ENCODE measurements at regions not wholly inside any gene's neighbourhood (a gene's known extent, or its start where the extent isn't known, plus 50 kb on each side); places are given as distances from the start of the nearest gene placed in this dataset.
"Not testable (repeated sequence)": the region's sequence is repeated elsewhere in the genome, so short reads cannot be mapped to it uniquely, and the experiment has no call there.

DNA sequence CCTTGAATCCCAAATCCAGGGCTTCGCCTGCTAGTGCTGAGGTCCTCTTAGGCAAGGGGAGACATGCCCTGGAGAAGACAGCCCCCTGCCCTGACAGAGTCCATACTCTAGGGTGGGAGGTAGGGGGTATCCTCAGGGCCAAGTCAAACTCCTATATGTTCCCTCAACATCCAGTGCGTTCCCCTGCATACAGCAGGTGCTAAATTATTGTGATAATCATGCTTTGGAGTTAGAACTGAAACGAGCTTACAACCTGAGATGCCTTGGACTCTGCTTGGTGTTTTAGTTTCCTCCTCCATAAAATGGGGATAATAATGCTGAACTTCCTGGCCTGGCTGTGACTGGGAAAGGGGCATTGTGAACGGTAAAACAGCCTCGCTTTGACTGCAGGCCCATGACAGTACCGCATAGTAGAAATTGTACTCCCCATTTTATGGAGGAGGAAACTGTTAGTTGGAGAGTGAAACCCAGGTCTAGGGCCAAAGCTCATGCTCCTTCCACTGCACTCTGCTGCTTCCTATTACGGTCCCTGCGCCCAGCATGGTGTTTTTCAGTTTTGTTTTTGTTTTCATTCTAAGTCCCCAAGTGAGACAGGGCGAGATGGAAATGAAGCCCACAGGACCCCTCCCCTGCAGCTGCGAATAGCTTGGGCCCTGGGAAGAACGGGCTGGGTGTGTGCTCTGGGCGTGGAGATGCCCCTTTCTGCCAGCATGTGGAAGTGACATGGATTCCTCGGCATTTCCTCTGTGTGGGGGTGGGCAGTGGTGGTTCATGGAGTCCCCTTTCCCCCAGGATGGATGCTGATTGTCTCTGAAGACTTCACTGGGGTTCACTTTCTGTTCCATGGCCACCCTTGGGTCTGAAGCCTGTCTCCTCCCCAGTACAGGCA lies 162.5 kb downstream of the VEGFA start:
- no peak for DNase-seq

DNA sequence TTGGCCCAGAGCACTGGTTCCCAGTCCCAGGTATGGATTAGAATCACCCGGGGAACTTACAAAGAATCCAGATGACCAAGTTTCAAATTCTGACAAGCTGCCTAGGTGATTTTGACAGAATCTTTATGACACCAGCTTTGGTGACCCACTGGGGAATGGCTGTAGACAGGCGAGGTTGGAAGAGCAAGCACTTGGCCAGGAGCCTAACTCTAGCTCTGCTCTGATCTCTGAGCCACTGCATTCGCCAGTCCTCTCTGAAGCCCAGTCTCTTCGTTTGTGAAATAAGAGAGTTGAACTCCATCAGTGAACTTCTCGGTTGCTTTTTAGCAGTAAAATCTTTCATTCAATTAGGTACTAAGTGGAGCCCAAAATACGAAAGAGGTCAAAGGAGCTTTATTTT lies 161.2 kb downstream of the VEGFA start:
- DNase-seq, result no peak

DNA sequence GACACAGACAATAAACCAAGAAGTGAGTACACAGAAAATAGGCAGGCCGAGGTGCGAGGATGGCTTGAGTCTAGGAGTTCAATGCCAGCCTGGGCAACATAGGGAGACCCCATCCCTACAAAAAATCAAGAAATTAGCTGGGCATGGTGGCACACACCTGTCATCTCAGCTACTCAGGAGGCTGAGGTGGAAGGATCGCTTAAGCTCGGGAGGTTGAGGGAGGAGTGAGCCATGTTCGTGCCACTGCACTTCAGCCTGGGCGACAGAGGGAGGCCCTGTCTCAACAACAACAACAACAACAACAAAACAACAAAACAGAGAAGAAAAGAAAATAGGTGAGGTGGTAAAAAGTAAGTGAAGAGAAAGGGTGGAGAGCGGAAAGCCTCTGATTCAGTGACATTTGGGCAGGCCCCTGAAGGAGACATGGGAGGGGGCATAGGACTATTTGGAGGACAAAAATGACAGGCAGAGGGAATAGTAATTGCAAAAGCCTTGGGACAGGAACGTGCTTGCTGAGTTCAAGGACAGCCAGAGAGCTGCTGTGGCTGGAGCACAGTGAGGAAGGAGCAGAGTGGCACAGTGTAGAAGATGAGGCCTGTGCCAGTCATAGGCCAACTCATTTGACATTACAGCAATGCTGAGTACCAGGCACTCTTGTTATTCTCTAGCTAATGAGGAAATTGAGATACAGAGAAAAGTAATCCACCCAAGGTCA lies 160.6 kb downstream of the VEGFA start:
- no peak for DNase-seq

DNA sequence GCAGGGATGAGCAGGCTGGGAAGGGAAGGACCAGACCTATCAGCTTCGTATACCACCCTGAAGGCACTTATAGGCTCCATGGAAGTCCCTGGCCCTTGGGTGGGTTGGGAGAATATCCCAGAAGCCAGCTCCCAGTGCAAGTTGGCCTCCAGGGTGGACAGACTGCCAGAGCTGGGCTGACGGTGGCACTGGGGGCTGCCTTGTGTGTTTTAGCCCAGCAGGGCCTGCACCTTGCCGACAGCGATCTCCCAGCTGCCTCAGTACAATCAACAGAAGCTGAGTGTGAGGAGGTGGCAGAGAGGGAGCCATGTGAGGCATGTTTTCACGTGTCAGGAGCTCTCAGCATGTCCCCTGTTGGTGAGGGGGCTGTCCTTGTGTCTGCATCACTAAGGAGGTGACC lies 159.5 kb downstream of the VEGFA start:
- DNase-seq, result no peak

DNA sequence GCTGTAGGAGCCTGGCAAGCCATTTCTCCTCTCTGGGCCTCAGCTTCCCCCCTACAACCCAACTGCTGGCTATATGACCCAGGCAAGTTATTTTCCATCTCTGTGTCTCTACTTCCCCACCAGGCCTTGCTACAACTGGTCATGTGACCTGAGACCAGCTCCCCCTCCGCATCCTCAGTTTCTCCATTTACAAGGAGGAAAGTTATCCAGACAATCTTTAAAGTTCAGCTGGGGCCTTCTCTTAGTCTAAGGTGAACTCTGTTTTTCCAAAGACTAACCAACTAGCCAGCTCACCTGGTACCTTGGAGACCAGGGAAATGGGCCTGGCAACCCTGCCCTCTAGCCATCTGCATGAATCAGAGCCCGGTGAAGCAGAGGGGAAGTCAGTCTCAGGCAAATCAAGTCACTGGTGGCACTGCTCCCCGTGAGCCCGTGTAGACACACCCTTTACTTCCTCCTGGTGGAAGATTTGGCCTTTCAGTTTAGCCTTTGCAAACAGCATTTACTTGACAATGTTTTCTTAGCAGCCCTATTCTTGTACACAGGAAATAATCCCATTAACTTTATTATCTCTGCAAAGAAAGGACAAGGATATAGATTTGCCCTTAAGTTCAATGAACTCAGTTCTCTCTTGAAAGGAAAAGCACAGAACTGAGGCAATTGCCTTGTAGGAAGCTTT lies 157.7 kb downstream of the VEGFA start:
- no peak for DNase-seq

DNA sequence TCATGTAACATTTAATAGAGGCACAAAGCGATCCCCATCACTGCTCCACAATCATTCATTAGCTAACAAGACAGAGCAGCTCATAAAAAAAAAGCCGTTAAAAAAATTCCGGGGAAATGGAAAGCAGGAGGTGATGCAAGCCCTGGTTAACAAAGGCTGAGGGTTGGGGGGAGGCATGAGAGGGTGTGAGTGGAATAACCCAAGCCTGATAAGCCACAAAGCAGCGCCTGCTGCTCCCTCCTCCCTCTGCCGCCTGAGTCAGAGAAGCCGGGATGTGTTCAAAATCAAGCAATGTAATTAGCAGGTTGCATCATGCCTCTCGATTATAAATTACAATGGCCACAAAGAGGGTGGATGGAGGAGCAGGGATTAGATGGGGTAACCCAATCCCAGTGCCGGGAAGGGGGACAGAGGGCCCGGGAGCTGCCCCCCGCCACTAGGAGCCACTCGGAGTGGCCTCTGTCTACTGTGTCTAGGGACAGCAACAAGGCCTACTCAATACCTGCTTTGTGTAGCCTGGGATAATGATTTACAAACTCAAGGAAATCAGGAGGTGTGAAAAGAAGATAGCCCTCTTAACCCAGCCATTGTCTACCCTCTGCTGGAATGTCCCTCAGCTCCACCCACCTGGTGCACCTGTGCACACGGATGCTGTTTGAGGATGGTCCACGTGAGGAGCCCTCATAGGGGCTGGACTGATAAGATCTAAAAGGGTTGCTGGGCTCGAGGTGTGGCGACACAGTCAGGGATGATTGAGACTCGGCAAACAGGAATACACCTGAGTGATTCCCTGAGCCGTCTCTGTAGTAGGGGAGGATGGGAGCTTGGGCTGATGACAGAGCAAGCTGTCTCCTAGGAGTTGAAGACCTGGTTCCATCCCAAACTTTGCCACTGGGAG lies 156.9 kb downstream of the VEGFA start:
- no peak for DNase-seq

DNA sequence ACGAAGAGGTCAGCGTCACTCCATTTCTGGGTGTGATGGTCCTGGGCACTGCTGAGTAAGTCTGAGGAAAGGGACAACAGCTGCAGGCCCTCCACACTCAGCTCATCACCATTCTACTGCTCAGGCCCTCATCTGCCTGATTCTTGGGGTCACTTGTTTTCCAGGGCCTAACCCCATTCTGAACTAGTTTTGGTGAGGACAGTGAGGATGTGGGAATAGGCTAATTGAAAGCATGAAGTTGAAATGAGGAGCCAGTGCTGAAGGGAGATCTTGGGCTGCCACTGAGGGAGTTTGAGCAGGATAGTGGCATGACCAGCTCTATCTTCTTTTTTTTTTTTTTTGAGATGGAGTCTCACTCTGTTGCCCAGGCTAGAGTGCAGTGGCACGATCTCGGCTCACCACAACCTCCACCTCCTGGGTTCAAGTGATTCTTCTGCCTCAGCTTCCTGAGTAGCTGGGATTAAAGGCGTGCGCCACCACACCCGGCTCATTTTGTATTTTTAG lies 155.7 kb downstream of the VEGFA start:
- not testable (repeated sequence) for DNase-seq

DNA sequence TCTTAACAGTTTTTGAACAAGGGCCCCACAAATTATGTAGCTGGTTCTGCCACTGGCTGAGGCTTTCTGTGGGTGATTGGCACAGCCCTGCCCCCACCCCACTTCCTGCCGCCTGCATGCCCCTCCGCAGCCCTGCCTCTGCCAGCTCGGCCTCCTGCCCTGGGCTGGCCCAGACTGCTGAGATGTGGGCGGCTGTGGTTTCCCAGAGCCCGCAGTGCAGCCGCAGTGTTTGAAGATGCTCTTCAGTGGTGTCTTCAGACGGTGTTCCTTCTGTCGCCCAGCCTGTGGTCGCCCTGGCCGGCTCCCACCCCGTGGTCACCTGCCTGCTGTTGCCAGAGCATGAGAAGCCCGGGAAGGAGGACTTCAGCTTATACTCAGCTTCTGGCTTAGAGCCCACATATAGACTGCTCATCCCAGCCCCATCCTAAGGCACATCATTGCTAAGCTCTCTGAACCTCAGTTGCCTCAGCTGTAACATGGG lies 154.3 kb downstream of the VEGFA start:
- DNase-seq, result peak; percentile 26 to 29

DNA sequence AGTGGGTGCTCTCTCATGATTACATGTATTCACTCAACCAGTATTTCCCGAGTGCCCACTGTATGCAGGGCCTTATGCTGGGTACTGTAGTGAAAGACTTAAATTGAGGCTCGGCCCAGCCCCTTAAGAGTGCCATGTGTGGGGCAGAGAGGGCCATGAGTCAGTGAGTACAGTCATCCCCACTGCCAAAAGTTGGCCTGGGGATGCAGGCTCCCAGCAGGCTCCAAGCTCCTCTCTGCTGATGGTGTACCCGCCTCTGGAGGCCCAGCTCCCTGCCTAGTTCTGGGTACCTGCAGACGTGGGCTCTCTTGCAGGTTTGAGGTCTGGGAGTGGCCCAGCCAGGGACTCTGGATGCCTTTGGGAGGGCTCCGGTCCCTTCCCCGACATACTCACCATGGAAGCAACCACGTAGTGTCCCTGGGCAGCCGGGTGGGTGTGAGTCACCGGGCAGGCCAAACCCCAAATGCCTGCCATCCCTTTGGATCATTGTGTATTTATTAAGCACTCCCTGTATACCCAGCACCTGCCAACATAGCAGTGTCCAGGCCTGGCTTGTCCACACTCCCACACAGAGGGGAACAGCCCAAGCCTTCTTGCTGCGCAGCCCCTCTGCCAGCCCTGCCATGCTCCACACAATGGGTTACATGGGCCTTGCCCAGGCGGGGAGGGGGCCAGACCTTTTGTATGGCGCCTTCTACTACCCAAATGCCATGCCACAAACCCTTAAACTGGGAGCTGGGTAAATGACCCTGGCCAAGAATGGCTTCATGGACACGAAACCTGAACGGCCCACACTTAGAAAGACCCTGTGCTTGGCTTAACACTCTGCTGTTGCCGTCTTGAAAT lies 153.6 kb downstream of the VEGFA start:
- no peak for DNase-seq

DNA sequence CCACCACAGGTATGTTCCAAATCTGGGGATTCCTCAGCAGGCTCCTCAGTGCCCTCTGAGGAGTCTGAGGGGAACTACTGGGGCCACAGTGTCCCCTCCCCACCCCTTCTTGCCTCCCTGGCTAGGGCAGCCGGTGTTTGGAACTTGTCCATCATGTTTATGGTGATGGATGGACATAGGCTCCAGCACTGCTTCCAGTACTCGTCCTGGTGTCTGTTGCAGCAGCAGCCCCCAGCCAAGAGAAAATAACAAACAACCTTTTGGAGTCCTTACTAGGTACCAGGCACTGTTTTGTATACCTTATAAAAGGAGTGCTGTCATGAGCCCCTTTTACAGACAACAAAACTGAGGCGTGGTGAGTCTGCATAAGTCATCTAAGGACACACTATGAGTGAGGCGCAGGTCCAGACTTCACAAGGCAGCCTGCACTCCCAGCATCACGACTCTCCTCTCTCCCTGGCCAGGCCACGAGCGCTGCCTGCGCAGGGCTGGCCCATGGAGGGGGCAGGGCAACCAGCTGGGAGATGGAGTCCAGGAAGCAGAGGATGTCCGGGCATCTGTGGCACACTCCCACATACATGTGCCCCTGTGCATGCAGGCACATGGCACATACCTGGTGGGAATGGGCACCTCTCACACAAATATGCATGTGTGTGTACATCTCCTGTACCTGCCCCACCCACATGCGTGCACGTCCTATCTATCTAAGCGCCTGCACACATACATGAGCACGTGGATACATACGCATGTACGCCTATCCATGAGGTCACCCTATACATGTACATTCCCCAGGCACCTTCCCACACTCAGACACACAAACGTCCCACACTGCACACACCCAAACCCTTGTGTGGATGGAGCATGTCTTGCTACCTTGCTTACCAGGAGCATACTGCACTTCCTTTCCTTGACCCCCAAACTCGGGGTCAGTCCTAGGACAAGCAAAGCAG lies 152.7 kb downstream of the VEGFA start:
- DNase-seq, result no peak

DNA sequence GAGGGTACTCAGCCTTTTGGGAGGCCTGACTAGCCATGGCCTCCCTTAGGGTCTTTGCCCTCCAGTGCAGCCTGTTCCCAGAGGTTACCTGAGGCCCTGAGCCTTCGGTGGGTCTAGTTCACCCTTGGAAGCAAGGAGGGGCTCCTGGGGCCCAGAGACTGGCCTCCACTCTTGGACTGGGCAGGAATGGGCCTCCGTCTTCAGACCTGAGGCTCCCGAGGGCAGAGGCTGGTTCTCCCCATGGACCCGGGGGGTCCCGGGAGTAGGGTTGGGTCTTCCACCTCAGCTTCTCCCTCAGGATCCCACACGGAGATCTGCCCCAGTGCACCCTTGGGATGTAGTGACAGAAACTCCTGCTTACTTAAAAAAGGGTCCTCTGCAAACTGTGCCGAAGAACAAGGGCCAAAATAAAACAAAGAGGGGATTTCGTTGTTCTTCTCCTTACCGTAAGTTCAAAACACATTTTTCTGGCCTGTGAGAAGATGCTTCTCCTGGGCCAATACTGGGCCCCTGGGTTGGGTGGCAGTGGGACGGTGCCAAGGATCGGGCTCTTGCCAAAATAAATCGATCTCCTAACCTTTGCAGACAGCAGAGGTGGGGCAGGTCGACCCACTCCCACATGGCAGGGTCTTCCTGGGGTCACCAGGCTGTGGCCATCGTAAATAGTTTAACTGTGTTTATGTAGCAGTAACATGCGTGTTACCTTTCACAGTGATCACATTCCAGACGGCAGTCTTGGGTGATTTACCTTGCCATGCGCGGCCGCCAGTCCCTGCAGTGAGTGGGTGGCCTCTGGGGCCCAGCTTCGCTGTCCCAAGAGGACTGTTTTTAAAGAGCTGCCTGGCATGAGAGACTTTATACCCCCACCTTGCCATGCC lies 151.8 kb downstream of the VEGFA start:
- no peak for DNase-seq

DNA sequence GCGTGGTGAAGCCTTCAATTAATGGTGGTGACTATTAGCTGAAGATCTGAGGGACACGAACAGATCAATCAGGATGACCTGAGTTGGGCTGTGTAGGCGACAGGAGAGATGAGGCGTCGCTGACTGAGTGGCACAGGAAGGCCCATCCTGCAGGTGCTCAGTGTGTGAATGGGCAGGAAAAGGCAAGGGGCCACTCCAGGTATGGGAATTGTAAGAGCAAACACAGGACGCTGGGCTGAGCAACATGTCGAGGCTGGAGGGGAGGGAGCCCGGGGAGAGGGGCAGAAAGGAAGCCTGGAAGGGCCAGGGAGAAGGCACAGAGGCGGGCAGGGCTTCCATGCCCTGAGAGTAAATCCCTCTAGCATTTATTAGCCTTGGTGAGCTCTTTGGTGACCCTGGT lies 151.0 kb downstream of the VEGFA start:
- DNase-seq, result no peak

DNA sequence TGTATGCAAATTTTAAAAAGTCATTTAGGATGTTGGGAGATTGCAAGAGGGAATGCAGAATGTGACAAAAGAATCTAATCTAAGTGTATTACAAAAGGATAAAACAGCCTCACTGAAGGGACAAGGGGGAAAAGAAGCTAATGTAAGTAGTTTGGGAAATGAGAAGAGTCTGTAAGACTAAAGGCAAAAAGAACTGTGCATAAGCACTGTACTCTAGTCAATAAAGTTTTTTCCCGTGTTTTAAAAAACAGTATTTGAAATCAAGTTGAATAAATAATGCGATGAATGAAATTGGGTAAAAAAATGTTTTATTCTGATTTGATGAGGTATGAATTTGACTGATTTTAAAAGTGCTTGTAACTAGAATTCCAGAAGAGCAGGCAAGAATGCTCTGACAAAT lies 149.8 kb downstream of the VEGFA start:
- DNase-seq, result no peak

DNA sequence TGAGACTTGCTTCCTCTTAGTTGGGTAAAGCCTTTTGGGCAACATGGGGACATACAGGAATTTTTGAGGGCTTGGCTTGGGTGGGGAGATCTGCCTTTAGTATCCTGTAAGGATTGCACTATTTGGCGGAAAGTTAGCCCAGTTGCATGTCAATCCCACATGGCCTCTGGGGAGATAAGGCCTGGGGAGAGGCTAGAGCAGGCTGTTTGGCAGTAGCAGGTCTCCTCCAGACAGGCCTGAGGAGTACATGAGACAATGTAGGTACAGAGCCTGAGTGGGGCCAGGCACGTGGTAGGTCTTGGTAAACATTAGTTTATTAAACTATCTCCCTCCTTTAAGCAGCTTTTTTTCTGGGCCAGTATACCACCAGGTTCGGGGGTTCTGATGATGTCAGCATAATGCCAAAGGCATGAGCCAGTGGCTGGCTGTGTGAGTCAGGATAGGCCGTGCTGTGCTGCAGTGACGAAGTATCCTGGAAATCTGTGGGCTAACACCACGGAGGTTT lies 147.9 kb downstream of the VEGFA start:
- no peak for DNase-seq

DNA sequence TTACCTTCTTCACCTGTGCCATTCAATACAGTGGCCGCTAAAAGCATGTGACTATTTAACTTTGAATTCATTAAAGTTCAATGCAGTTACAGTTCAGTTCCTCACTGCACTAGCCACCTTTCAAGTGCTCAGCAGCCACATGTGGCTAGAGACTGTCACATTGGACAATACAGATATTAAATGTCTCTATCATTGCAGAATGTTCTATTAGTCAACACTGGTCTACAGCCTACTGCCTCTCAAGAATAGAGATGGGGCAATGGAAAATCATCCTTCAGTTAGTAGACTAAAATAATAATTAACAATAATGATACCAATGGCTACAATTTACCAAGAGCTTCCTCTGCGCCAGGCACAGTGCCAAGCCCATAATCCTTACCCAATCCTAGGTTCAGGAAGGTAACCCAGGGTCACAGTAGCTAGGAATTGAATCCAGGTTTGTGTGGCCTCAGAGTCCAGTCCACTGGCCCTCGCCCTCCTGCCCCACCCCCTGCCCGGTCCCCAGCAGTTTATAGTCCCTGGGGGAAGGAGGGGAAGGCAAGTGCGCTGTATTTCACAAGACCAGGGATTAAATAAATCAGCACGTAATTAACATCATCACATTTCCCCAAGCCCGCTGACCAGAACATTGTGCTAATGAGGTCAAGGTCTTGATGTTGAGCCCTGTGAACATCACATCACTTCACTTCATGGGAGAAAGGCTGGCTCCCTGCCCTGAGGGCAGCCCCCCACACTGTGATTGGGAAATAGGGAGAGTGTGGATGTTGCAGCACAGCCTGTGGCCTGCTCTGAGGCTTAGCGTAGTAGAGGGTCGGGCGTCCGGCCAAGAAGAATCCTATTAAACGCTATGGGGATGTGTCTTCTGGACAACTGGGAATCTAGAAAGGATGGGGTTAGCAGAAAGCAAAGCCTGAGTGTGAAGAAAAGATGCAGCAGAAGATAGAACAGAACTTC lies 147.2 kb downstream of the VEGFA start:
- DNase-seq, result no peak

DNA sequence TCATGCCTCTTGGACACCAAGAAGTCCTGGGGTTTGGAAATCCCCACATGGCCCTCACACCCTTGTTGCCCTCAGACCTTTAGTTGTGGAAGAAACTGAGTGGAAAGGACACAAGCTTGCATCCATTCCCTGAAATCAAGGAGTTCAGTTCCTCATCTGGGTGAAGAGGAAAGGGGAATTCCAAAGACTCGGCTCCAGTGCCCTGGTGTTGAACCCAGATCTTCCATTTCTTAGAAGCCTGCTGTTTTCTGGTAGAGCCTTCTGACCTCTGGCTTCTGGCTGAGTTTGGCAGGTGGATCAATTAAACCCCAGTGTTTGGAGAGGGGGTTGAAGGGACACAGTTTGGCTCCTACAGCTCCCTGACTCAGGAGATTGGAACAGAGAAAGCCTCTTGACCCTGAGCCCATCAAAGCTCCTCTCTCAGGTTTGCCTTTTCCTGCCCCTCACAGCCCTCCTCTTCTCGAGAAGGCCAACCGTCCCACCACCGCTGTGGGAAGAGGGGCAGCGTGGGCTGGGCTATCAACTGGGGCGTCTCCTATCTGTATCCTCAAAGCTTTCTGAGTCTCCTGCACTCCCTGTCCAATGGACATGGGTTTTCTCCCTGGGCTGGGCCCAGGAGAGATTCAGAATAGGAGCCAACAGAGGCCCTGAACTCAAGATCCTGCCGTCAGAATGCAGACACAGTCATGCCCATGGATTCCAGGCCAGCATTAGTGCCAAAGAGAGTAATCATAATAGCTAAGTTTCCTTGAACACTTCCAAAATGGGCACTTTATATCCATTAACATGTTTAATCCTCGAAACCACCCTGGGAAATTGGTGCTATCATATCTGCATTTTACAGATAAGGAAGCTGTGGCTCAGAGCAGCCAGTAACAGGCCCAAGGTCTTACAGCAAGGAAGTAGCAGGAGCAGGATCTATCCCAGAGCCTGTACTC lies 146.2 kb downstream of the VEGFA start:
- no peak for DNase-seq
